ENCODE measurements at regions not wholly inside any gene's neighbourhood (a gene's known extent, or its start where the extent isn't known, plus 50 kb on each side); places are given as distances from the start of the nearest gene placed in this dataset.

GRCh38 chr20:24242763-24243162, 226.7 kb upstream of the SYNDIG1 start:
- TF ChIP-seq POLR2AphosphoS5 (IDR thresholded peaks at IDR 0.05): no peak
- TF ChIP-seq, protein P1, sequence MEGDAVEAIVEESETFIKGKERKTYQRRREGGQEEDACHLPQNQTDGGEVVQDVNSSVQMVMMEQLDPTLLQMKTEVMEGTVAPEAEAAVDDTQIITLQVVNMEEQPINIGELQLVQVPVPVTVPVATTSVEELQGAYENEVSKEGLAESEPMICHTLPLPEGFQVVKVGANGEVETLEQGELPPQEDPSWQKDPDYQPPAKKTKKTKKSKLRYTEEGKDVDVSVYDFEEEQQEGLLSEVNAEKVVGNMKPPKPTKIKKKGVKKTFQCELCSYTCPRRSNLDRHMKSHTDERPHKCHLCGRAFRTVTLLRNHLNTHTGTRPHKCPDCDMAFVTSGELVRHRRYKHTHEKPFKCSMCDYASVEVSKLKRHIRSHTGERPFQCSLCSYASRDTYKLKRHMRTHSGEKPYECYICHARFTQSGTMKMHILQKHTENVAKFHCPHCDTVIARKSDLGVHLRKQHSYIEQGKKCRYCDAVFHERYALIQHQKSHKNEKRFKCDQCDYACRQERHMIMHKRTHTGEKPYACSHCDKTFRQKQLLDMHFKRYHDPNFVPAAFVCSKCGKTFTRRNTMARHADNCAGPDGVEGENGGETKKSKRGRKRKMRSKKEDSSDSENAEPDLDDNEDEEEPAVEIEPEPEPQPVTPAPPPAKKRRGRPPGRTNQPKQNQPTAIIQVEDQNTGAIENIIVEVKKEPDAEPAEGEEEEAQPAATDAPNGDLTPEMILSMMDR (IDR thresholded peaks at IDR 0.05): no peak

All from prostate gland (tissue), 2 donors.